Transverse colon (tissue), 3 donors: ENCODE measurements at regions not wholly inside any gene's neighbourhood (a gene's known extent, or its start where the extent isn't known, plus 50 kb on each side); places are given as distances from the start of the nearest gene placed in this dataset.

Experiments used
- POLR2A ChIP-seq: fragments of 450-650 bp; IDR thresholded peaks from one replicate; pipeline ENCODE4 v1.6.1; 2016; ENCODE audit warnings: antibody characterized with exemption, mild to moderate bottlenecking, moderate library complexity
- TF ChIP-seq, protein P1 (sequence below), 5 experiments: fragments of 200-600 bp in 3 of 5; fragments of 450-650 bp in 2 of 5; sonication (generic) in 3 of 5; IDR thresholded peaks; 1 replicate in 2 of 5; 2 replicates in 3 of 5; pipeline ENCODE4 v1.5.1; 2016 to 2017; ENCODE audit warnings: antibody characterized with exemption in 5 of 5, inconsistent platforms in 3 of 5, mild to moderate bottlenecking in 2 of 5, moderate library complexity in 1 of 5

GRCh38 chr17:79521225-79521624 is 89.6 kb downstream of the RBFOX3 start:
- no peak for TF ChIP-seq POLR2A
- TF ChIP-seq, protein P1, sequence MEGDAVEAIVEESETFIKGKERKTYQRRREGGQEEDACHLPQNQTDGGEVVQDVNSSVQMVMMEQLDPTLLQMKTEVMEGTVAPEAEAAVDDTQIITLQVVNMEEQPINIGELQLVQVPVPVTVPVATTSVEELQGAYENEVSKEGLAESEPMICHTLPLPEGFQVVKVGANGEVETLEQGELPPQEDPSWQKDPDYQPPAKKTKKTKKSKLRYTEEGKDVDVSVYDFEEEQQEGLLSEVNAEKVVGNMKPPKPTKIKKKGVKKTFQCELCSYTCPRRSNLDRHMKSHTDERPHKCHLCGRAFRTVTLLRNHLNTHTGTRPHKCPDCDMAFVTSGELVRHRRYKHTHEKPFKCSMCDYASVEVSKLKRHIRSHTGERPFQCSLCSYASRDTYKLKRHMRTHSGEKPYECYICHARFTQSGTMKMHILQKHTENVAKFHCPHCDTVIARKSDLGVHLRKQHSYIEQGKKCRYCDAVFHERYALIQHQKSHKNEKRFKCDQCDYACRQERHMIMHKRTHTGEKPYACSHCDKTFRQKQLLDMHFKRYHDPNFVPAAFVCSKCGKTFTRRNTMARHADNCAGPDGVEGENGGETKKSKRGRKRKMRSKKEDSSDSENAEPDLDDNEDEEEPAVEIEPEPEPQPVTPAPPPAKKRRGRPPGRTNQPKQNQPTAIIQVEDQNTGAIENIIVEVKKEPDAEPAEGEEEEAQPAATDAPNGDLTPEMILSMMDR (IDR thresholded peaks at IDR 0.05): no peak
